ENCODE measurements at regions not wholly inside any gene's neighbourhood (a gene's known extent, or its start where the extent isn't known, plus 50 kb on each side); places are given as distances from the start of the nearest gene placed in this dataset.

DNA sequence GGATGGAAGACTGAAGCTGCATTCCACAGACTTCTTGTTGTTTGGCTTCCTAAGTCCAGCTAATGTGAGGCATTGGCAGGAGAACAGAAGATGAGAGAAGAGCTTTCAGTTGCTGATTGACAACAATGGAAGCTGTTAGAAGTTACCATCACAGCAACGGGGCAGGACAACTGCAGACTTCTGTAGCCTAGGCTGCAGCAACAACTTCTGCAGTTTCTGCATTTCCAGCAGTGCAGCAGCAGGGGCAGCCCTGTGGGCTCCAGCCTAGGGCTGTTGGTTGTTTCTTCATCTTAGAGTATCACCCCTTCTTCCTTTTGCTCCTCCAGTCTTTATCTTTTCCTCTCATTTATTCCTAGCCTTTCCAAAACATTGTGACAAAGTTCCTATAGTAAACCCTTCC lies 528.8 kb upstream of the PTGER4 start:
- no peaks in the 10 kb centered on the region for H3K27me3 ChIP-seq (replicated peaks in 2 of 5; ENCODE audit: control insufficient read depth in 4 of 5, insufficient read depth in 5 of 5, low read length in 4 of 5)
- no peak overlapping the region for H3K27ac ChIP-seq (ENCODE audit: insufficient read depth in 1 of 2, low read depth in 1 of 2, low read length in 2 of 2, poor library complexity in 1 of 2, severe bottlenecking in 2 of 2)
- no peak for DNase-seq
- H3K9me3 ChIP-seq (ENCODE audit: control extremely low read depth in 1 of 5, control insufficient read depth in 4 of 5, insufficient read depth in 2 of 5, low read depth in 1 of 5, low read length in 4 of 5), result no peaks in the 10 kb centered on the region
- ChIA-PET CTCF (no interaction called here), POLR2A (interaction anchor here (0.7 kb wide), 1 partner anchor 183 kb away, joined by 3 read pairs; no protein-coding TSS in a partner anchor)
- H3K4me3 ChIP-seq (ENCODE audit: control insufficient read depth in 1 of 7, extremely low read depth in 1 of 7, insufficient read depth in 4 of 7, low read depth in 2 of 7, low read length in 6 of 7), result no peak overlapping the region
- no peaks in the 10 kb centered on the region for H3K36me3 ChIP-seq (ENCODE audit: control insufficient read depth in 4 of 4, insufficient read depth in 4 of 4, low read length in 3 of 4)
- no peaks in the 10 kb centered on the region for H3K4me1 ChIP-seq (ENCODE audit: control extremely low read depth in 1 of 4, control insufficient read depth in 4 of 4, insufficient read depth in 4 of 4, low read length in 3 of 4)
- WGBS (ENCODE audit: insufficient coverage), result 69% methylated on average over 1 of the region's 1 CpG

DNA sequence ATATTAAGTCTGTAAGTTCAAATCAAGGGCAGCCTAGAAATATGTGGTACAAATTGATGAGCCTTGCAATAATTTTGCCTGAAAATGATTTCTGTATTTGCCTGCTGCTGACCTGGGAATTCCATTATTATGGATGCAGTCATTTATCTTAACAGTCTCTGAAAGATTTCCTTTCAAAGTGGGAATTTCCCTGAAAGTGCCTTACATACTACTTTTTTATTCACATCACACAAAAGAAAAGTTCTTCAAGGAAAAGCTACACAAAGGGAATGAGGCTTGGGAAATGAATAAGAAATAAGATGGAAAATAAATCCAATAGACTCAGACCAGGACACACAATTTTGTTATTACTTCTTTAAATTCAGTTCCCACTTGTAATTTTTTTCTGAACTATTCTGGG lies 537.8 kb upstream of the PTGER4 start:
- H3K27ac ChIP-seq (ENCODE audit: insufficient read depth in 1 of 2, low read depth in 1 of 2, low read length in 2 of 2, poor library complexity in 1 of 2, severe bottlenecking in 2 of 2), result no peak overlapping the region
- no peaks in the 10 kb centered on the region for H3K9me3 ChIP-seq (ENCODE audit: control extremely low read depth in 1 of 5, control insufficient read depth in 4 of 5, insufficient read depth in 2 of 5, low read depth in 1 of 5, low read length in 4 of 5)
- ChIA-PET POLR2A (no interaction called here), CTCF (interaction anchor here (0.7 kb wide), 1 partner anchor 594 kb away, joined by 3 read pairs; no protein-coding TSS in a partner anchor)
- H3K4me1 ChIP-seq (ENCODE audit: control extremely low read depth in 1 of 4, control insufficient read depth in 4 of 4, insufficient read depth in 4 of 4, low read length in 3 of 4), result no peaks in the 10 kb centered on the region
- no peak for DNase-seq
- no peaks in the 10 kb centered on the region for H3K36me3 ChIP-seq (ENCODE audit: control insufficient read depth in 4 of 4, insufficient read depth in 4 of 4, low read length in 3 of 4)
- H3K27me3 ChIP-seq (replicated peaks in 2 of 5; ENCODE audit: control insufficient read depth in 4 of 5, insufficient read depth in 5 of 5, low read length in 4 of 5), result no peaks in the 10 kb centered on the region
- H3K4me3 ChIP-seq (ENCODE audit: control insufficient read depth in 1 of 7, extremely low read depth in 1 of 7, insufficient read depth in 4 of 7, low read depth in 2 of 7, low read length in 6 of 7), result no peak overlapping the region

DNA sequence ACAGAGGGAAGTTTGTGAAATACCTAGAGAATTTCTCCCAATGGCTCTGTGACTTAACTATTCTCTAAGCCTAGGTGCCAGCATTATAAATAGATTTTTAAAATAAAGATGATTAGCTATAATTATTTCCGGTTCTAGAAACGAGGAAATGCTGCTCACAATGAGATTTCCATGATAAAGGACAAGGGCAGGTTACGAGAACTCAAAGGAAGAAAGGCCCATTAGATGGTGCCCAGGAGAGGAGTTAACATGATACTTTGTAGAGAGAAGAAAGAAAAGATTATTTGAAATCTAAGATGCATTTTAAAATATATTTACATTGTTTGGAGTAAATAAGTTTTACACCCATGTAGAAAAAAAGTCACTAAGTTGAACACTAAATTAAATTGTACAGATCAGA lies 538.3 kb upstream of the PTGER4 start:
- Histone ChIP-seq H3K36me3 (ENCODE audit: control insufficient read depth in 4 of 4, insufficient read depth in 4 of 4, low read length in 3 of 4) (no peaks in the 10 kb centered on the region), H3K4me1 (ENCODE audit: control extremely low read depth in 1 of 4, control insufficient read depth in 4 of 4, insufficient read depth in 4 of 4, low read length in 3 of 4) (no peaks in the 10 kb centered on the region), H3K27me3 (replicated peaks in 2 of 5; ENCODE audit: control insufficient read depth in 4 of 5, insufficient read depth in 5 of 5, low read length in 4 of 5) (no peaks in the 10 kb centered on the region), H3K9me3 (ENCODE audit: control extremely low read depth in 1 of 5, control insufficient read depth in 4 of 5, insufficient read depth in 2 of 5, low read depth in 1 of 5, low read length in 4 of 5) (no peaks in the 10 kb centered on the region), H3K4me3 (ENCODE audit: control insufficient read depth in 1 of 7, extremely low read depth in 1 of 7, insufficient read depth in 4 of 7, low read depth in 2 of 7, low read length in 6 of 7) (no peak overlapping the region), H3K27ac (ENCODE audit: insufficient read depth in 1 of 2, low read depth in 1 of 2, low read length in 2 of 2, poor library complexity in 1 of 2, severe bottlenecking in 2 of 2) (no peak overlapping the region)
- ChIA-PET CTCF (no interaction called here), POLR2A (no interaction called here)
- no peak for DNase-seq
- WGBS (ENCODE audit: insufficient coverage), result 100% methylated on average over 1 of the region's 3 CpGs

DNA sequence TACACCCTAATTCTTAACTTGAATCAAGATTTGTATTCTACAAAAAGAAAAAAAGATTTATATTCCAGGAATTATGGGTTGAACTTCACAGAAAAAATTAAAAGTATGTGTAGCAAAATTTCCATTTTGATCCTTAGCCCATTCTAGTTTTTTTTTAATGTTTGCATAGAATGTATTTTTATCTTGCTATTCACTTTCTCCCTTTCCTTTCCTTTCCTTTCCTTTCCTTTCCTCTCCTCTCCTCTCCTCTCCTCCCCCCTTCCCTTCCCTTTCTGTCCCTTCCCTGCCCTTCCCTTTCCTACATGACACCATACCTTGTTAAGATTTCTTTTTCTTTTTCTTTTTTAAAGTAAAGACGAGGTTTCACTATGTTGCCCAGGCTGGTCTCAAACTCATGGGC lies 542.5 kb upstream of the PTGER4 start:
- whole genome bisulfite sequencing (ENCODE audit: insufficient coverage), result 100% methylated on average over 1 of the region's 1 CpG

DNA sequence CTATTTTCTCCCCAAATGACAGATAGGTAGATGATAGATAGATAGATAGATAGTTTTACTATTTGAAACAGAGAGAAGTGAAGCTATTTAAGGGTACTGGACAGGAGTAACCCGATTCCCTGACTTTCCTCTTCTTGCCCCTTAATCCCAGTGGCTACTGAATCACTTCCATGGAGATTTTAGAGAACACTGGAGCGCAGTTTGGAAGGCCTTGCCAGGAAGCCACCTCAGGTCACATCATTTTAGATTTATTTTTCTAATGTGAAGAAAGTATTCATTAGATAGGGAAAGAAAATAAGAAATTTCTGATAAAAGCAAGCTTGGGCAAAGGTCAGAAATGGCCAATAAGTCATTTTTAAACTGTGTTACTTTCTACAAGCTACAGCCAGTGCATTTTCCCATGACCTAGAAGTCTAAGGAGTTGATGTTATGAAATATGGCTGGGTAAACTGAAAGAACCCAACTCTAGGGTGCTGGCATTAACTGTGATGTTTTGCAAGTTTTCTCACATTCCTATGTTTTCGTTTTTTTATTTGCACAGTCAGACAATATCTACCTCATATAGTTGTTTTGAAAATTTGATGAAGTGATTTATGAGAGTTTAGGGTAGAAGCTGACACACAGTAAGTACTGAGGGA lies 544.7 kb upstream of the PTGER4 start:
- no peak for DNase-seq
- no peaks in the 10 kb centered on the region for H3K27me3 ChIP-seq (replicated peaks in 2 of 5; ENCODE audit: control insufficient read depth in 4 of 5, insufficient read depth in 5 of 5, low read length in 4 of 5)
- no peaks in the 10 kb centered on the region for H3K9me3 ChIP-seq (ENCODE audit: control extremely low read depth in 1 of 5, control insufficient read depth in 4 of 5, insufficient read depth in 2 of 5, low read depth in 1 of 5, low read length in 4 of 5)
- no peak overlapping the region for H3K27ac ChIP-seq (ENCODE audit: insufficient read depth in 1 of 2, low read depth in 1 of 2, low read length in 2 of 2, poor library complexity in 1 of 2, severe bottlenecking in 2 of 2)
- WGBS (ENCODE audit: insufficient coverage), result 100% methylated on average over 1 of the region's 3 CpGs
- ChIA-PET POLR2A (no interaction called here), CTCF (no interaction called here)
- H3K4me3 ChIP-seq (ENCODE audit: control insufficient read depth in 1 of 7, extremely low read depth in 1 of 7, insufficient read depth in 4 of 7, low read depth in 2 of 7, low read length in 6 of 7), result no peak overlapping the region
- H3K4me1 ChIP-seq (ENCODE audit: control extremely low read depth in 1 of 4, control insufficient read depth in 4 of 4, insufficient read depth in 4 of 4, low read length in 3 of 4), result no peaks in the 10 kb centered on the region
- no peaks in the 10 kb centered on the region for H3K36me3 ChIP-seq (ENCODE audit: control insufficient read depth in 4 of 4, insufficient read depth in 4 of 4, low read length in 3 of 4)

More for the DNA sequence above, 542.5 kb upstream of the PTGER4 start:
- CTCF ChIA-PET, result no interaction called here
- Histone ChIP-seq H3K27ac (ENCODE audit: insufficient read depth in 1 of 2, low read depth in 1 of 2, low read length in 2 of 2, poor library complexity in 1 of 2, severe bottlenecking in 2 of 2) (no peak overlapping the region), H3K4me1 (ENCODE audit: control extremely low read depth in 1 of 4, control insufficient read depth in 4 of 4, insufficient read depth in 4 of 4, low read length in 3 of 4) (no peaks in the 10 kb centered on the region), H3K27me3 (replicated peaks in 2 of 5; ENCODE audit: control insufficient read depth in 4 of 5, insufficient read depth in 5 of 5, low read length in 4 of 5) (no peaks in the 10 kb centered on the region), H3K9me3 (ENCODE audit: control extremely low read depth in 1 of 5, control insufficient read depth in 4 of 5, insufficient read depth in 2 of 5, low read depth in 1 of 5, low read length in 4 of 5) (no peaks in the 10 kb centered on the region), H3K4me3 (ENCODE audit: control insufficient read depth in 1 of 7, extremely low read depth in 1 of 7, insufficient read depth in 4 of 7, low read depth in 2 of 7, low read length in 6 of 7) (no peak overlapping the region), H3K36me3 (ENCODE audit: control insufficient read depth in 4 of 4, insufficient read depth in 4 of 4, low read length in 3 of 4) (no peaks in the 10 kb centered on the region)
- POLR2A ChIA-PET, result no interaction called here
- no peak for DNase-seq

DNA sequence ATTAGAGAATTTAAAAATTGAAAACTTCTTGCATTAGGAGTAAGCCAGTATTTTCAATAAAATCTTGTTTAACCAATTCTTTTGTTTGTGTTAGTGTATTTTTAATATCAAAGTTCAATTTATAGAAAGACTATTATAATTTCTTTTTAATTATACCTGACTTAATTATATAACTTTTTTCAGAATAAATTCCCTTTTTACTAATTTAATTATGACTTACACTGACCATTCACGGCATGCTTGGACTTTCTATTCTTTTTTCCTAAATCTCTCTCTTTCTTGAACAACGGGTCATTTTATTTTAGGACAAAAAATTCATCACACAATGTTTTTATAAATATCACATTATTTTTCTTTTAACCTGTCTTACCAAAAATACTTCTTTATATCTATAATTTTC lies 555.3 kb upstream of the PTGER4 start:
- POLR2A ChIA-PET, result no interaction called here
- Histone ChIP-seq H3K4me1 (ENCODE audit: control extremely low read depth in 1 of 4, control insufficient read depth in 4 of 4, insufficient read depth in 4 of 4, low read length in 3 of 4) (no peaks in the 10 kb centered on the region), H3K27ac (ENCODE audit: insufficient read depth in 1 of 2, low read depth in 1 of 2, low read length in 2 of 2, poor library complexity in 1 of 2, severe bottlenecking in 2 of 2) (no peak overlapping the region), H3K27me3 (replicated peaks in 2 of 5; ENCODE audit: control insufficient read depth in 4 of 5, insufficient read depth in 5 of 5, low read length in 4 of 5) (no peaks in the 10 kb centered on the region), H3K36me3 (ENCODE audit: control insufficient read depth in 4 of 4, insufficient read depth in 4 of 4, low read length in 3 of 4) (no peaks in the 10 kb centered on the region), H3K4me3 (ENCODE audit: control insufficient read depth in 1 of 7, extremely low read depth in 1 of 7, insufficient read depth in 4 of 7, low read depth in 2 of 7, low read length in 6 of 7) (no peak overlapping the region), H3K9me3 (ENCODE audit: control extremely low read depth in 1 of 5, control insufficient read depth in 4 of 5, insufficient read depth in 2 of 5, low read depth in 1 of 5, low read length in 4 of 5) (peaks cover 0 to 8% (median 5%) of the 10 kb centered on the region in 5 experiments)
- CTCF ChIA-PET, result no interaction called here
- peak in 2 of 3 donors; percentile 41 to 53 for DNase-seq
- WGBS (ENCODE audit: insufficient coverage), result 94% methylated on average over 2 of the region's 2 CpGs

DNA sequence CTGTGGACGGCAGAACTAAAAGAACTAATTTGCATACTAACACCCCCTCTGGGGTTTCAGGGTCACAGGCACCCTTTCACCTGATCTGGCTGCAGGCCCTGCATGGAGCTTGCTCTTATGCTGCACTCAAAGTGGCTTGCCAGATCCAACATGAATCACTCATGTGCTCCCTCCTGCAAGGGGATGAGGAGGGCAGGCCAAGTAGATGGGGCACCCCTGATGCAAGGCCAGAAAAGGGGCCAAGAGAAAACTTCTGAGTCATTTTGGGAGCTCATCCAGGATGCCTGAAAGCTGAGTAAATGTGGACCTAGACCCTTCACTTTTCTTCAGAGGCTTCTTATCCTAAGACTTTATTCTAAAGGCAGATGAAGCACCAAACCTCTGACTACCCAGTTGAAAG lies 558.5 kb upstream of the PTGER4 start:
- no peaks in the 10 kb centered on the region for H3K36me3 ChIP-seq (ENCODE audit: control insufficient read depth in 4 of 4, insufficient read depth in 4 of 4, low read length in 3 of 4)
- no peaks in the 10 kb centered on the region for H3K4me1 ChIP-seq (ENCODE audit: control extremely low read depth in 1 of 4, control insufficient read depth in 4 of 4, insufficient read depth in 4 of 4, low read length in 3 of 4)
- H3K27ac ChIP-seq (ENCODE audit: insufficient read depth in 1 of 2, low read depth in 1 of 2, low read length in 2 of 2, poor library complexity in 1 of 2, severe bottlenecking in 2 of 2), result no peak overlapping the region
- no CpG with 5 or more reads among the region's 1 CpG for WGBS (ENCODE audit: insufficient coverage)
- H3K27me3 ChIP-seq (replicated peaks in 2 of 5; ENCODE audit: control insufficient read depth in 4 of 5, insufficient read depth in 5 of 5, low read length in 4 of 5), result no peaks in the 10 kb centered on the region
- H3K9me3 ChIP-seq (ENCODE audit: control extremely low read depth in 1 of 5, control insufficient read depth in 4 of 5, insufficient read depth in 2 of 5, low read depth in 1 of 5, low read length in 4 of 5), result peaks cover 0 to 8% (median 5%) of the 10 kb centered on the region in 5 experiments
- ChIA-PET POLR2A (no interaction called here), CTCF (no interaction called here)
- no peak for DNase-seq
- no peak overlapping the region for H3K4me3 ChIP-seq (ENCODE audit: control insufficient read depth in 1 of 7, extremely low read depth in 1 of 7, insufficient read depth in 4 of 7, low read depth in 2 of 7, low read length in 6 of 7)

All from common myeloid progenitor, CD34-positive (primary cell).